ENCODE measurements at regions not wholly inside any gene's neighbourhood (a gene's known extent, or its start where the extent isn't known, plus 50 kb on each side); places are given as distances from the start of the nearest gene placed in this dataset.

DNA sequence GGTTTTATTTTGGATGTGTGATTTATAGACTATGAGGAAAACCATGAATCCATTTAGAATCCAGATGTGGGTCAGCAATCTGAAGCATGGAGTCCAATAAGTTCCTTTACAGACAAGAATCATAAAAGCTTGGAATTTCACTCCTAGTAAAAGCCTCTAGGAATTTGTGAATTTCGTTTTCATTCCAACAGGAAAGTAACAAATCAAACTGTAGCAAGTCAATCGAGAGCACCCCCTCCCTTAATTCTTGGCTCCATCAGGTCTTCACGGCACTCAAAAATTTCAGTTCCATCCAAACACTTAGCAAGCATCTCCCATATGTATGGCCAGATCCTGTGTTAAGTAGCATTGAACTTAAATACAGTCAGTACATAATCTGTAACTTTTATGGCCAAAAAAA lies 143.6 kb upstream of the POU2AF2 start:
- TF ChIP-seq, protein P1, sequence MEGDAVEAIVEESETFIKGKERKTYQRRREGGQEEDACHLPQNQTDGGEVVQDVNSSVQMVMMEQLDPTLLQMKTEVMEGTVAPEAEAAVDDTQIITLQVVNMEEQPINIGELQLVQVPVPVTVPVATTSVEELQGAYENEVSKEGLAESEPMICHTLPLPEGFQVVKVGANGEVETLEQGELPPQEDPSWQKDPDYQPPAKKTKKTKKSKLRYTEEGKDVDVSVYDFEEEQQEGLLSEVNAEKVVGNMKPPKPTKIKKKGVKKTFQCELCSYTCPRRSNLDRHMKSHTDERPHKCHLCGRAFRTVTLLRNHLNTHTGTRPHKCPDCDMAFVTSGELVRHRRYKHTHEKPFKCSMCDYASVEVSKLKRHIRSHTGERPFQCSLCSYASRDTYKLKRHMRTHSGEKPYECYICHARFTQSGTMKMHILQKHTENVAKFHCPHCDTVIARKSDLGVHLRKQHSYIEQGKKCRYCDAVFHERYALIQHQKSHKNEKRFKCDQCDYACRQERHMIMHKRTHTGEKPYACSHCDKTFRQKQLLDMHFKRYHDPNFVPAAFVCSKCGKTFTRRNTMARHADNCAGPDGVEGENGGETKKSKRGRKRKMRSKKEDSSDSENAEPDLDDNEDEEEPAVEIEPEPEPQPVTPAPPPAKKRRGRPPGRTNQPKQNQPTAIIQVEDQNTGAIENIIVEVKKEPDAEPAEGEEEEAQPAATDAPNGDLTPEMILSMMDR (IDR thresholded peaks at IDR 0.05 in 2 of 3, conservative IDR thresholded peaks at IDR 0.05 in 1 of 3; ENCODE audit: borderline replicate concordance in 1 of 3, insufficient read depth in 1 of 3, low read depth in 2 of 3, low read length in 2 of 3) = no peak
- TF ChIP-seq CEBPB (IDR thresholded peaks at IDR 0.05; ENCODE audit: low read depth) (no peak), EGR1 (IDR thresholded peaks at IDR 0.05; ENCODE audit: low read depth) (no peak), YY1 (IDR thresholded peaks at IDR 0.05; ENCODE audit: extremely low read depth, insufficient replicate concordance, low read depth, low read length) (no peak), POLR2AphosphoS5 (IDR thresholded peaks at IDR 0.05; ENCODE audit: low read depth, low read length) (no peak), RAD21 (IDR thresholded peaks at IDR 0.05; ENCODE audit: low read depth) (no peak), EZH2 (IDR thresholded peaks at IDR 0.05) (no peak)
